SK-N-MC (cell line): ENCODE measurements at regions not wholly inside any gene's neighbourhood (a gene's known extent, or its start where the extent isn't known, plus 50 kb on each side); places are given as distances from the start of the nearest gene placed in this dataset.

Source experiments
- DNase-seq: peaks from one replicate; pipeline ENCODE4 v3.0.0-alpha.2; 2011; ENCODE audit warnings: low read depth, low spot score
- H3K27ac ChIP-seq: fragments of 200-600 bp; sonication (generic); 2 replicates; pipeline ENCODE4 v1.5.1; 2016; ENCODE audit warnings: mixed run types
- H3K36me3 ChIP-seq: fragments of 200-600 bp; sonication (generic); 2 replicates; pipeline ENCODE4 v1.6.1; 2017; ENCODE audit warnings: antibody characterized with exemption, low read length, mixed read lengths; ENCODE audit not compliant: insufficient read depth
- H3K4me3 ChIP-seq: fragments of 200-600 bp; sonication (generic); 2 replicates; pipeline ENCODE4 v1.5.1; 2016
- H3K9ac ChIP-seq: fragments of 200-600 bp; sonication (generic); 2 replicates; pipeline ENCODE4 v1.8.0; 2017; ENCODE audit warnings: mixed run types, mixed read lengths; ENCODE audit not compliant: insufficient read length
- H3K9me3 ChIP-seq: fragments of 200-600 bp; sonication (generic); 2 replicates; pipeline ENCODE4 v1.6.1; 2017; ENCODE audit warnings: low read depth, mild to moderate bottlenecking, antibody characterized with exemption, low read length, moderate library complexity, mixed read lengths
- EZH2 ChIP-seq: fragments of 200-600 bp; sonication (generic); IDR thresholded peaks from one replicate; pipeline ENCODE4 v1.6.1; 2017; ENCODE audit warnings: antibody characterized with exemption
- FOXP2 ChIP-seq: optimal IDR thresholded peaks from 2 replicates; pipeline ENCODE3; 2011; ENCODE audit warnings: mild to moderate bottlenecking, moderate library complexity; ENCODE audit not compliant: insufficient read depth; ENCODE audit errors: extremely low read length, control extremely low read depth
- POLR2AphosphoS5 ChIP-seq: IDR thresholded peaks from 2 replicates; pipeline ENCODE4 v1.6.1; 2012; ENCODE audit warnings: mild to moderate bottlenecking, low read depth, low read length, borderline replicate concordance

DNA sequence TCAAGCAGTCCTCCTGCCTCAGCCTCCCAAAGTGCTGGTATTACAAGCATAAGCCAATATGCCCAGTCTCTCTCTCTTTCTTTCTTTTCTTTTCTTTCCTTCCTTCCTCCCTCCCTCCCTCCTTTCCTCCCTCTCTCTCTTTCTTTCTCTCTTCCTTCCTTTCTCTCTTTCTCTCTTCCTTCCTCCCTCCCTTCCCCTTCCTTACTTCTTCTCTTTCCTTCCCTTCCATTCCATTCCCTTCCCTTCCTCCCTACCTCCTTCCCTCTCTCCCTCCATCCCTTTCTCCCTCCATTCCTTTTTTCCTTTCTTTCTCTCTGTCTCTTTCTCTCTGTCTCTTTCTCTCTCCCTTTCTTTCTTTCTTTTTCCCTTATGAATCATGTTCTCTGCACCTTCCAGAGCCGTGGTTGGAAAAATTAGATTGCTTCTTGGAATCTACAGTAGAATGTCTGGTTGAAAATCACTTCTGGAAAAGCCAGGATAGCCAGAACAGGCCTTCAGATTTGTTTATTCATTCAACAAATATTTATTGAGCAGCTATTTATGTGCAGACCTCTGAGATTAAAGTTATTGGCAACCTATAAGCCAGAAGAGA is 68.4 kb upstream of the ARHGAP5 start:
- no peak overlapping the region for H3K4me3 ChIP-seq
- TF ChIP-seq POLR2AphosphoS5 (no peak), EZH2 (no peak), FOXP2 (no peak)
- no peaks in the 10 kb centered on the region for H3K9me3 ChIP-seq
- no peak for DNase-seq
- H3K27ac ChIP-seq = no peak overlapping the region
- H3K9ac ChIP-seq = no peak overlapping the region
- no peaks in the 10 kb centered on the region for H3K36me3 ChIP-seq

DNA sequence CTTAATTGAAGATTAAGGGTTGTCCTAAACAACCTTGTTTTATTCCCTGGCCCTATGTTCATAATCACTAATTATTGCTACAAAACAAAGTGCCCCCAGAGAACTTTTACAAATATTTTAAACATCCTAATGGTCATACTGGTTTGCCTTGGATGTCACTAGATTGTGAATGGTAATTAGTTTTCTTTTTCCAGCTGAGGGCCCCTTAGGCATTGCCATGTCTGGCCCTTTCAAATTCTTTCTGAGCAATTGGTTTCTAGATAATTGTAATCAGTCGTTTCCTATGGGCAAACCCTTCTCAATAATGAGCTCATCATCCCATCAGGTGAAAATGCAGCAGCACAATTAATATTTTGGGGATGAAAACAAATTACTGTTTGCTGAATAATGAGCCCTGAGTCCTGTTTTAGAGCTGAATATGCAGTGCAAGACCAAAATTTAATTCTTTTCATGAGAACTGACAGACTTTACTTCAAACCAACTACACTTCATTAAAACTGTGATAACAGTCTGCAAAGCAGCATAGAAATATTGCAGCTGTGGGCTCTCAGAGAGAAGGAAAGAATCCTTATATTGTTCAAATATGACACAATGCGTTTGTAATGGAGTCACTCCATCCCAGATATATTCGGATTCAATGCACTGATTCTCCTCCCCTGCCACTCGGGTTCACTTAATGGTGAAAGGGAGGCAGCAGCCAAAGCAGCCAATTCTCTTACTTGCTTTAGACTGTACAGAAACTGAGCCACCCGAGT is 67.7 kb upstream of the ARHGAP5 start:
- Histone ChIP-seq H3K9ac (no peak overlapping the region), H3K27ac (no peak overlapping the region), H3K36me3 (no peaks in the 10 kb centered on the region), H3K4me3 (no peak overlapping the region), H3K9me3 (no peaks in the 10 kb centered on the region)
- TF ChIP-seq FOXP2 (no peak), EZH2 (no peak), POLR2AphosphoS5 (no peak)
- no peak for DNase-seq

DNA sequence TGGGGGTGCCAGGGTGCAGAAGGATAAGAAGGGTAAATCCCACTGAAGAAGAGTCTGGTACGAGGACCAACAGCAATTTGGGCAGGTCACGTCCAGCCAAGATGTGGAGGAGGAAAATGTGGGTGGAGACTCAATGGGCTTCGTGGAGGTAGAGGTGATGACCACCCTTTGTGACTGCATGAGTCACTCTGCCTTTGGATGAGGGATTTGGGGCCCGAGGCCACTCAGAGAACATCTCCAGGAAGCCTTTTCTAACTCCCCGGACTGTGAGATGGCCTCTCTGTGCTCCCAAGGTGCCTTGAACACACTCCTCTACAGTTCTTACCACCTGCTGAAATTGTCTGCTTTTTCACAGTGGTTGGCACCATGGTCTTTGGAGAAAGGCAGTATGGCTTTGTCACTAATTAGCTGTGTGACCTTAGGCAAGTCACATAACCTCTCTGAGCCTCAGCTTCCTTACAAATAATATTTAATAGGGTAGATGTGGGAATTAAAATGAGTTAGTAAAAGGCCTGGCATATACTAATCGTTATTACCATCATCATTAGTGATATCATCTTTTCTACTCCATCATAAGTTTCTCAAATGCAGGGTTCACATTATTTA is 67.0 kb upstream of the ARHGAP5 start:
- Histone ChIP-seq H3K36me3 (no peaks in the 10 kb centered on the region), H3K4me3 (no peak overlapping the region), H3K9me3 (no peaks in the 10 kb centered on the region), H3K9ac (no peak overlapping the region), H3K27ac (no peak overlapping the region)
- DNase-seq = no peak
- no peak for TF ChIP-seq FOXP2

DNA sequence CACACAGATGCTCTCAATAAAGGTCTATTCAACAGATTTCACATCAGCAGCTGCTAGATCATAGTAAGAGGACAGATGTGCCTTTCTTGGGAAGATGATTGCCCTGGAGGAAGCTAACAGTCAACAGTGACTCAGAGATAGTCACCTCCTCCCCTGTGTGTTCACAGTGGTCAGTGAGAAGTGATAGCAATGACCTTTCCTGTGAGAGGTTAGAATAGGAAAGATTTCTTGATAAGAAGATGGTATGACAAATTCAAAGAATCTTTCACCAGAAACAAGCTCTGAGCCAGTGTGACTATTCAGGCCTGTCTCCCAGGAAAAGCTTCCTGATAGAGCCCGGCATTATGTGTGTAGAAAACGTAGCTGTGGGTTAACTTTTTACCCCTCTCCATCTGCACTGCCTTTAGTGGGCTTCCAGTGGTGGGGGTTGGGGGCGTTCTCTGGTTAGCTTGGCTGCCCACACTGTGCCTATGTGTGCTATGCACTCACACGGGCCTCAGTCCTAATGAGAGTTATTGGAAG is 66.4 kb upstream of the ARHGAP5 start:
- Histone ChIP-seq H3K36me3 (no peaks in the 10 kb centered on the region), H3K27ac (no peak overlapping the region), H3K9ac (no peak overlapping the region), H3K9me3 (no peaks in the 10 kb centered on the region), H3K4me3 (no peak overlapping the region)
- DNase-seq = no peak
- no peak for TF ChIP-seq EZH2
- no peak for TF ChIP-seq POLR2AphosphoS5
- no peak for TF ChIP-seq FOXP2

DNA sequence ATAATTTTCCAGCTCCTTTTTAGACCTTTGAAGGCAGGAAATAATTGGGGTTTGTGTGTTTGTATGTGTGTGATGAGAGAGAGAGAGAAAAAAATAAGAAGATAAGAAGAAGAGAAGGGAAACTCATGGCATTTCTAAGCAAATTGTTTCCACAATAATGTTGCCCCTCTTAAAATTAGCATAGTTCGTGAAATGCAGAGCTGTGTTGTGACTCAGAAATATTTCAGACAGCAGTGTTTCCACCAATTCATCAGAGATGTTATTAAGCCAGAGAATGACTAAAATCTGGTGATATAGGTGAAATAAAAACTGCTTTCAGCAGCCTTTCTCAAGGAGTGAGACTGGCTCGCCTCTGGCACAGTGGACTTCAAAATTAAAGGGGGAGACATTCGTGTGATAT is 65.9 kb upstream of the ARHGAP5 start:
- TF ChIP-seq POLR2AphosphoS5 (no peak), EZH2 (no peak), FOXP2 (no peak)
- DNase-seq = no peak
- Histone ChIP-seq H3K9me3 (no peaks in the 10 kb centered on the region), H3K4me3 (no peak overlapping the region), H3K27ac (no peak overlapping the region), H3K36me3 (no peaks in the 10 kb centered on the region), H3K9ac (no peak overlapping the region)

DNA sequence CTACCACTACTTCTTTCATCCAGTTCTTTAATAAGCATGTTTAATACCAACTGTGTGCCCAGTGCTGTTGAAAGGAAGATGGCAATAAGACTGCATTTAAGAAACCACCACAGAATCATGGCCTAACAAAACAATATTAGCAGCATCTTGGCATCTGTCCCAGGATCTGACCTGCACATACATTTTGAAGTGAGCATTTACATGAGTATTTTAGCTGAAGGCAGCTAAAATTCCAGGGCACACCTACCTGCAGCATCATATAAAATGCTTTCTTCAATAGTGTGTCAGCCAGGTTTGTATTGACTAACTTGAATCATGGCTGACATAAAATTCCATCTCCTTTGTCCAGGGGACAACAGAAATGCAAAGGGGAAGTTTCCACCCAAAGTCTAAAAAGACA is 65.0 kb upstream of the ARHGAP5 start:
- no peak for TF ChIP-seq FOXP2
- no peak for TF ChIP-seq EZH2
- TF ChIP-seq POLR2AphosphoS5 = no peak
- Histone ChIP-seq H3K27ac (no peak overlapping the region), H3K4me3 (no peak overlapping the region), H3K36me3 (no peaks in the 10 kb centered on the region), H3K9ac (no peak overlapping the region), H3K9me3 (no peaks in the 10 kb centered on the region)
- no peak for DNase-seq

DNA sequence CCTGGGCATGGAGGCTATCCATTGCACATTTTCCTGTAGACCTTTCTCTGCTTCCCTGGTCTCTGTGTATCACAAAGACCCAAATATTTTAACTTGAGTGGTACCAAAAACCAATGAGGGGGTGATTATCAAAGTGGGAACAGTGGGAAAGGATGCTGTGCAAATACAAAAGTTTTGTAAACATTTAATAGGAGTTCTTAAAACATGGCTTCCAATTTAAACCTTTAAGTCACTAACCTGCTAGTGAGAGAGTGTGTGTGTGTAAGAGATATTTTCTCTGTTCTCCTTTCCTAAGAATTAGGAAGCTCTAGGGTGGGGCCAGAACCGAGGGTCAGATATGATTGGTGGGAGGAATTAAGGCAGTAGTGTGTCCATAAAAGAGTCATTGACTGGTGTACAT is 64.5 kb upstream of the ARHGAP5 start:
- H3K9me3 ChIP-seq = no peaks in the 10 kb centered on the region
- no peak overlapping the region for H3K9ac ChIP-seq
- DNase-seq = no peak
- no peak overlapping the region for H3K27ac ChIP-seq
- no peaks in the 10 kb centered on the region for H3K36me3 ChIP-seq
- TF ChIP-seq POLR2AphosphoS5 = no peak
- no peak for TF ChIP-seq FOXP2
- TF ChIP-seq EZH2 = no peak
- no peak overlapping the region for H3K4me3 ChIP-seq

DNA sequence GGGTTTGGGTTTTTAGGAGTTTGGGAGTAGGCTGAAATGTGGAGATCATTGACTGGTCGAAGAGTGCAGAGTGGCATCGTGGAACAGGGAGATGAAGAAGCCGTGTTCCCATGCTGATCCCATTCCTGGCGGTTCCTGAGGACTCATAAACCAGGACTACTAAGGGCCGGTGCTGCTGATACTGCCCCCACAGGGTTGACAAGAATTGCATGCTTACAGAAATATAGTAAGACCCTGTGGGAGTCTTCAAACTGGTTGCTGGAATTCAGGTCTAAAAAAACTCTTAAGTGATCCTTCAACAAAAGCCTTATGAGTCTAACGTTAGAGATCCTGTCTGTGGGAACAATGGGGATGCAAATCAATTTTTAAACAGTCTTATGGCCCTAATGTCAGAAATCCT is 64.0 kb upstream of the ARHGAP5 start:
- no peaks in the 10 kb centered on the region for H3K36me3 ChIP-seq
- no peak overlapping the region for H3K4me3 ChIP-seq
- no peaks in the 10 kb centered on the region for H3K9me3 ChIP-seq
- H3K9ac ChIP-seq = no peak overlapping the region
- no peak overlapping the region for H3K27ac ChIP-seq
- TF ChIP-seq POLR2AphosphoS5 (no peak), FOXP2 (no peak), EZH2 (no peak)
- no peak for DNase-seq

DNA sequence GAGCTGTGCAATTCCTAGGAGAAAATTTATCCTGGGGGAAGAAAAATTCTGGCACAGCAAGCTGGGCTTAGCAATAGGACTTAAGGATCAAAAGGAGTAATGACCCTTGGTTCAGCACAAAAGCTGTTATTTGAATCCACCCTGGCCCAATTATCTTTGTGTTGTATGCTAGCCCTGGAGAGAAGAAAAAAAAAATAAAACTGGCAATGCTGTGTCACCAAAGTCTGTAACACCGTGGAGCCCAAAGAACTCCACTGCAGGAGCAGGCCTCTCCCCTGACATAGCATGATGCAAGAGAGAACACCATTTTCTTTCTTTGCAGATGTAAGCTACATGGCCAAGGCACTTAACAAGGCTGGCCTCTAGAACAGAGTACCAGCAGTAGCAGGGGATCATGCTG is 63.0 kb upstream of the ARHGAP5 start:
- no peak overlapping the region for H3K9ac ChIP-seq
- no peaks in the 10 kb centered on the region for H3K9me3 ChIP-seq
- H3K36me3 ChIP-seq = no peaks in the 10 kb centered on the region
- H3K4me3 ChIP-seq = no peak overlapping the region
- no peak for DNase-seq
- TF ChIP-seq FOXP2 (no peak), EZH2 (no peak), POLR2AphosphoS5 (no peak)
- no peak overlapping the region for H3K27ac ChIP-seq
